GM23248 (cell line): ENCODE measurements at regions not wholly inside any gene's neighbourhood (a gene's known extent, or its start where the extent isn't known, plus 50 kb on each side); places are given as distances from the start of the nearest gene placed in this dataset.
"Not testable (repeated sequence)": the region's sequence is repeated elsewhere in the genome, so short reads cannot be mapped to it uniquely, and the experiment has no call there.

Source experiments
- DNase-seq: peaks from one replicate; pipeline ENCODE4 v3.0.0-alpha.2; 2015
- H2AFZ ChIP-seq: fragments of 200-600 bp; sonication (generic); 2 replicates; pipeline ENCODE4 v1.6.1; 2016; ENCODE audit warnings: antibody characterized with exemption
- H3F3A ChIP-seq: fragments of 200-600 bp; sonication (generic); 2 replicates; pipeline ENCODE4 v1.6.1; 2016; ENCODE audit warnings: mild to moderate bottlenecking, antibody characterized with exemption, mixed run types; ENCODE audit not compliant: insufficient read depth
- H3K27ac ChIP-seq: fragments of 200-600 bp; sonication (generic); 2 replicates; pipeline ENCODE4 v1.5.1; 2016; ENCODE audit warnings: mild to moderate bottlenecking
- H3K27me3 ChIP-seq: fragments of 200-600 bp; sonication (generic); replicated peaks from 2 replicates; pipeline ENCODE4 v1.6.1; 2016; ENCODE audit warnings: mild to moderate bottlenecking; ENCODE audit not compliant: insufficient read depth
- H3K36me3 ChIP-seq: fragments of 200-600 bp; sonication (generic); 2 replicates; pipeline ENCODE4 v1.6.1; 2016; ENCODE audit warnings: low read depth, mild to moderate bottlenecking
- H3K4me1 ChIP-seq: fragments of 200-600 bp; sonication (generic); 2 replicates; pipeline ENCODE4 v1.6.1; 2016; ENCODE audit warnings: mild to moderate bottlenecking; ENCODE audit not compliant: insufficient read depth
- H3K4me2 ChIP-seq: fragments of 200-600 bp; sonication (generic); one replicate; pipeline ENCODE4 v1.6.1; 2016; ENCODE audit warnings: mild to moderate bottlenecking; ENCODE audit not compliant: unreplicated experiment
- H3K4me3 ChIP-seq: fragments of 200-600 bp; sonication (generic); 2 replicates; pipeline ENCODE4 v1.5.1; 2016; ENCODE audit warnings: mild to moderate bottlenecking
- H3K79me2 ChIP-seq: fragments of 200-600 bp; sonication (generic); 2 replicates; pipeline ENCODE4 v1.6.1; 2016; ENCODE audit warnings: mild to moderate bottlenecking; ENCODE audit not compliant: insufficient read depth
- H3K9ac ChIP-seq: fragments of 200-600 bp; sonication (generic); 2 replicates; pipeline ENCODE4 v1.6.1; 2016; ENCODE audit warnings: mild to moderate bottlenecking
- H3K9me2 ChIP-seq: fragments of 200-600 bp; sonication (generic); 2 replicates; pipeline ENCODE4 v1.6.1; 2016; ENCODE audit warnings: mixed run types, mild to moderate bottlenecking, moderate library complexity; ENCODE audit not compliant: insufficient read depth
- H3K9me3 ChIP-seq: fragments of 200-600 bp; sonication (generic); one replicate; pipeline ENCODE4 v1.6.1; 2017; ENCODE audit warnings: low read depth
- H4K20me1 ChIP-seq: fragments of 200-600 bp; sonication (generic); 2 replicates; pipeline ENCODE4 v1.6.0; 2016; ENCODE audit not compliant: insufficient read depth
- EZH2 ChIP-seq: fragments of 200-600 bp; sonication (generic); IDR thresholded peaks from 2 replicates; pipeline ENCODE4 v1.6.1; 2018; ENCODE audit warnings: antibody characterized with exemption, mild to moderate bottlenecking; ENCODE audit not compliant: insufficient read depth, poor library complexity, severe bottlenecking
- EZH2phosphoT487 ChIP-seq: fragments of 200-600 bp; sonication (generic); IDR thresholded peaks from 2 replicates; pipeline ENCODE4 v1.6.1; 2018; ENCODE audit warnings: antibody characterized with exemption, moderate library complexity, mild to moderate bottlenecking, low read depth; ENCODE audit not compliant: insufficient read depth
- WGBS, 2 experiments: methylation state at CpG; one replicate each; pipeline ENCODE4 v1.1.6; 2015 to 2017; ENCODE audit warnings: low lambda C conversion rate in 2 of 2, low coverage in 1 of 2; ENCODE audit errors: missing lambda C conversion rate in 2 of 2; 5-methylcytosine and 5-hydroxymethylcytosine counted together
- in situ Hi-C: fragments of 300-500 bp; cut with MboI; formaldehyde crosslinking; loops from 2 replicates; pipeline ENCODE4 v1.15.0; 2020

- in situ Hi-C loops = no loop called here
- DNase-seq = peak; percentile 27
- 67 to 76% methylated on average over 2 of the region's 2 CpGs for WGBS, 2 experiments
Measured at GRCh38 chr1:83318366-83318765, 680.6 kb downstream of the TTLL7 start.

GRCh38 chr1:83315446-83315845 lies 683.5 kb downstream of the TTLL7 start:
- H2AFZ ChIP-seq, H3K9me3 ChIP-seq, H3K4me2 ChIP-seq, H4K20me1 ChIP-seq, H3K9ac ChIP-seq, H3K4me3 ChIP-seq, in situ Hi-C loops, H3K36me3 ChIP-seq, H3K27me3 ChIP-seq, H3K9me2 ChIP-seq, H3K4me1 ChIP-seq, H3K79me2 ChIP-seq, H3F3A ChIP-seq, H3K27ac ChIP-seq, DNase-seq: not testable (repeated sequence)
- 30% methylated on average over 1 of the region's 1 CpG for WGBS, 2 experiments

More at GRCh38 chr1:83318366-83318765, 680.6 kb downstream of the TTLL7 start:
- no peak overlapping the region for H3K9ac ChIP-seq
- H2AFZ ChIP-seq = no peak overlapping the region
- no peak for TF ChIP-seq EZH2
- TF ChIP-seq EZH2phosphoT487 = no peak
- H3K79me2 ChIP-seq = no peaks in the 10 kb centered on the region
- no peaks in the 10 kb centered on the region for H3F3A ChIP-seq
- no peak overlapping the region for H3K27ac ChIP-seq
- H3K36me3 ChIP-seq = no peaks in the 10 kb centered on the region
- no peak overlapping the region for H3K4me3 ChIP-seq
- no peaks in the 10 kb centered on the region for H4K20me1 ChIP-seq
- no peaks in the 10 kb centered on the region for H3K4me1 ChIP-seq
- no peak overlapping the region for H3K4me2 ChIP-seq
- H3K9me2 ChIP-seq = no peaks in the 10 kb centered on the region
- H3K9me3 ChIP-seq = no peaks in the 10 kb centered on the region
- H3K27me3 ChIP-seq = no peaks in the 10 kb centered on the region

GRCh38 chr1:83310161-83310560 lies 688.8 kb downstream of the TTLL7 start:
- H3K4me2 ChIP-seq, H3K4me3 ChIP-seq, H4K20me1 ChIP-seq, DNase-seq, H3K9ac ChIP-seq, H3K27me3 ChIP-seq, H3K27ac ChIP-seq, H2AFZ ChIP-seq, in situ Hi-C loops, H3K79me2 ChIP-seq, H3K36me3 ChIP-seq, H3K9me3 ChIP-seq, H3K9me2 ChIP-seq, H3K4me1 ChIP-seq, H3F3A ChIP-seq: not testable (repeated sequence)
- 63 to 64% methylated on average over 1 of the region's 1 CpG for WGBS, 2 experiments

GRCh38 chr1:83309035-83309434 lies 689.9 kb downstream of the TTLL7 start:
- H3K9me2 ChIP-seq, H3K9me3 ChIP-seq, H3K4me1 ChIP-seq, H3K36me3 ChIP-seq, H3K79me2 ChIP-seq, H2AFZ ChIP-seq, H3K9ac ChIP-seq, H3K27ac ChIP-seq, DNase-seq, H3K4me3 ChIP-seq, in situ Hi-C loops, H3K4me2 ChIP-seq, H4K20me1 ChIP-seq, H3K27me3 ChIP-seq, H3F3A ChIP-seq: not testable (repeated sequence)
- WGBS, 2 experiments = 35 to 61% methylated on average over 2 of the region's 2 CpGs

- H3K79me2 ChIP-seq, in situ Hi-C loops, H3K36me3 ChIP-seq, H2AFZ ChIP-seq, H3K4me1 ChIP-seq, H3K9ac ChIP-seq, H3K27me3 ChIP-seq, H3K4me2 ChIP-seq, H3K4me3 ChIP-seq, H4K20me1 ChIP-seq, H3F3A ChIP-seq, H3K9me2 ChIP-seq, H3K27ac ChIP-seq, H3K9me3 ChIP-seq, DNase-seq: not testable (repeated sequence)
- 43 to 51% methylated on average over 2 of the region's 2 CpGs for WGBS, 2 experiments
Measured at GRCh38 chr1:83306811-83307210, 692.1 kb downstream of the TTLL7 start.

- H2AFZ ChIP-seq, DNase-seq, H3K9ac ChIP-seq, H3K9me2 ChIP-seq, H3K4me1 ChIP-seq, H3K36me3 ChIP-seq, H3K27ac ChIP-seq, H3K27me3 ChIP-seq, H3K4me3 ChIP-seq, H3K4me2 ChIP-seq, in situ Hi-C loops, H3F3A ChIP-seq, H4K20me1 ChIP-seq, H3K79me2 ChIP-seq, H3K9me3 ChIP-seq: not testable (repeated sequence)
- WGBS, 2 experiments = 65 to 69% methylated on average over 1 of the region's 1 CpG
Measured at GRCh38 chr1:83295594-83295993, 703.3 kb downstream of the TTLL7 start.

GRCh38 chr1:83287391-83287790 lies 711.5 kb downstream of the TTLL7 start:
- DNase-seq, H3F3A ChIP-seq, H3K79me2 ChIP-seq, H3K9me2 ChIP-seq, H3K9me3 ChIP-seq, H3K4me3 ChIP-seq, H3K27ac ChIP-seq, H3K4me2 ChIP-seq, H2AFZ ChIP-seq, H3K36me3 ChIP-seq, H4K20me1 ChIP-seq, in situ Hi-C loops, H3K27me3 ChIP-seq, H3K4me1 ChIP-seq, H3K9ac ChIP-seq: not testable (repeated sequence)
- 30 to 32% methylated on average over 1 of the region's 1 CpG for WGBS, 2 experiments

GRCh38 chr1:83274656-83275055 lies 724.3 kb downstream of the TTLL7 start:
- 32 to 34% methylated on average over 3 of the region's 3 CpGs for WGBS, 2 experiments
- H3K36me3 ChIP-seq, H3K79me2 ChIP-seq, H2AFZ ChIP-seq, H3K9ac ChIP-seq, H3K4me1 ChIP-seq, in situ Hi-C loops, H3F3A ChIP-seq, H3K27me3 ChIP-seq, H3K4me2 ChIP-seq, H3K27ac ChIP-seq, H4K20me1 ChIP-seq, H3K9me2 ChIP-seq, H3K4me3 ChIP-seq, DNase-seq, H3K9me3 ChIP-seq: not testable (repeated sequence)
